HG02852 (cell line): ENCODE measurements at regions not wholly inside any gene's neighbourhood (a gene's known extent, or its start where the extent isn't known, plus 50 kb on each side); places are given as distances from the start of the nearest gene placed in this dataset.
A peak's percentile ranks its signal among the peaks of the same experiment; 100 is the strongest.
"Not testable (repeated sequence)": the region's sequence is repeated elsewhere in the genome, so short reads cannot be mapped to it uniquely, and the experiment has no call there.

Source experiments
- ATAC-seq: cut with Tn5 transposase; IDR thresholded peaks from one replicate; pipeline ENCODE4 v1.9.1; 2021; ENCODE audit warnings: mild to moderate bottlenecking, moderate library complexity; ENCODE audit not compliant: unreplicated experiment

DNA sequence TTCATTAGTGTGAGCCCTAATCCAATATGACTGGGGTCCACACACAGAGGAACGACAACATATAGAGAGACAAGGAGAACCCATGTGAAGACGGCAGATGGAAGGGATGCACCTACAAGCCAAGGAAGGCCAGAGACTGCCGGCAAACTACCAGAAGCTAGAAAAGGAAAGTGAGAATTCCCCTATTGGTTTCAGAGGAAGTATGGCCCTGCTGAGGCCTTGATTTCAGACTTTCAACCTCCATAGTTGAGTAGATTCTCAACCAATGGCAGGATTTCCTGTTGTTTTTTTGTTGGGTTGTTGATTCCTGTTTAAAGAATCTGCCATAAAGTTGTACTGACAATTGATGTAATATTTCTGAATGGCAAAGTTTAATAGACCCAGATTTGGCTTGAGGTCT is 241.5 kb downstream of the SATB2 start:
- no peak for ATAC-seq

DNA sequence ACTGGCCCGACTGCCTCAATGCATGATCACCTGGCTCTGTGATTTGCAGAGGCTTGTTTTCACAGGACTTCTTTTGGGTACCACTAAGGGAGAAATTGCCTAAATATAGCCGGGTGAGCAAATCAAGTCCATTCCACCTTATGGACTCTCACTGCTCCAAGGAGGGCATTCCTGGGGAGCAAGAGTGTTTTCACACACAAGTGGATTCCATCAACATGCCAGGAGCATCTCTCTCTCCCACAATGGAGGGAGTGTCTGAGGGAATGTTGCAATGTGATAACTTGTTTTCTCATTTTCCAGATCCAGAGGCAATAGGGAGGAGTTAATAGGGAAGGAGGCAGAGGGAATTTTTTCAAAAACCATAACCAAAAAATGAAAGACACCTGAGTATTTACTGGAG is 250.7 kb downstream of the SATB2 start:
- ATAC-seq: no peak

- ATAC-seq: no peak
Measured at GRCh38 chr2:199206536-199206935, 251.2 kb downstream of the SATB2 start.

DNA sequence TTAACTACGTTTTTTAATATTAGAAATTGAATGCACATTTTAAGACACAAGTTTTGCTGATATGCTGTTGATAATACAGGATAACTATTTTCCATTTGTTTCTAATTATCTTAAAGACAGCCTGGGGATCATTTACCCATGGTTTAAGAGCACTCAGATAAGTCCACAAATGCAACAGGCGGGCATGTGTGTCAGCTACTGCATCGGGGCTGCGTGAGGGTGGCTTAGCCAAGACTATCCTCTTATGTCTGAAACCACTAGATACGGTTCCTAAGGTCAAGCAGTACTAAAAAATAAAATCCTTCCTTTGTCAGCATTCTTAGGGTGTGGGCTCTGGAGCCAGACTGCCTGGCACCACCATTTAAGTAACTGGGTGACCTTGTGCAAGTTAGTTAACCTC is 254.8 kb downstream of the SATB2 start:
- no peak for ATAC-seq

DNA sequence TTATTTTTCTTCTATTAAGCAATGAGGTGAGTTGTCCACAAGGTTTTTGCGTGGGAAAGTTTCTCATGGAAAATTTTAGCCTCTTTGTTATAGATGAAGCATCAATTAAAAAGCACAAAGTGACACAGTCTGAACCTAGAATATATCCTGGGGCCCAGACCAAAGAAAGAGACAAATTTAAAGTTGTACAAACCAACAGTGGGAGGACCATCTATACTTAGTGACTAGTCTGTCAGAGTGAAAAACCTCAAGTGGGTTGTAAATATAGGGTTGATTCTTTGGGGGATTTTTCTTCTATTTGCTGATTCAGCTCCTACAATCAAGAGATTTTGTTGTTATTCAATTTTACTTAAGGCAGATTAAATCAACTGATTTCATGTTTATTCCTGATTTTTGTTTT is 256.2 kb downstream of the SATB2 start:
- ATAC-seq: peak; percentile 72

GRCh38 chr2:199199797-199200196 is 257.9 kb downstream of the SATB2 start:
- ATAC-seq: no peak

- ATAC-seq: no peak
Measured at GRCh38 chr2:199197448-199197847, 260.3 kb downstream of the SATB2 start.

DNA sequence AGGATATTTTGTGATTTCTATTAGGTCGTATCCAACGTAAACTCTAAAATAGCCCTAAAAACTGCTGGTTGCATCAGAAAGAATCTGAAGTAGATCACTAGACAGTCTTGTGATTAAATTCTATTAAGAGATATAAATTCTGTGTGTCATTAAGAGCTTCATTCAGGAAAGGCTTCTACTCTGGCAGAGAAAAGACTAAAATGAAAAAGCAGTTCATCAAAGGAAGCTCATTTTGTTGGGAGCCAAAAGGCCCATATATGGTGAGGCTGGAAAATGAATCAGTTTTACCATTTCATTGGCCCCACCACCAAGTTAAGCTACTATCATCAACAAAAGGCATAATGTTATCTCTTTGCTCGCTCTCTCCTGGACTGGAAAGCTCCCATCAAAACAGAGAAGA is 261.1 kb downstream of the SATB2 start:
- ATAC-seq: no peak

GRCh38 chr2:199195927-199196502 is 261.7 kb downstream of the SATB2 start:
- no peak for ATAC-seq

DNA sequence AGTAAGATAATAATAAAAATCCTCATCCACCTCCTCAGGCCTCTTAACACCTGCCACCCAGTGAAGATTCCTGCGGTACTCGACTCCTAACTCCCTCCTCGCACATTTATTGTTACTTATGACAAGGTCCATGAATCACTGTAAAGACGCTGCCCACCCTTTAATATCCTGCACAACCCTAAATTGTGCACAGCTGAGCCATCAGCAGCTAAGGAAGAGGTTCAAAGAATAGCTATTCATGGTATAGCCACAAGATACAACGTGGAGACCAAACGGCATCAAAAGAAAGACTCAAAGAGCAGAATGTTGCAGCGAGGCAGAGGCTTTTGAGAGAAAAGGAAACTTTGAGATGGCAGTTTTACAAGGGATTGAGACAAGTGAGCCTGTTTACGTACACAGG is 266.3 kb downstream of the SATB2 start:
- no peak for ATAC-seq

DNA sequence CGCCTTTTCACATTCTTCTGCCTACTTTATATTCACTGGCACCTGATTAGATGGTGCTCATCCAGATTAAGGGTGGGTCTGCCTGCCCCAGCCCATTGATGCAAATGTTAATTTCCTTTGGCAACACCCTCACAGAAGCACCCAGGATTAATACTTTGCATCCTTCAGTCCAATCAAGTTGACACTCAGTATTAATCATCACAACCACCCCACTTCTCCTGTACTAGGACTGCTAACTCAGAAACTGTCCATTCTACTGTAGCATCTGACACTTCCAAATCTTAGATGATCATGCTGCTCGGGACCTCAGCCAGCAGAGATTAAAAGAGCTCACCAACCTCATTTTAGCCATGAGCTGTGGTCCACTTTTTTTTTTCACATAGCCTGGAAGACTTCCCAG is 268.5 kb downstream of the SATB2 start:
- no peak for ATAC-seq

DNA sequence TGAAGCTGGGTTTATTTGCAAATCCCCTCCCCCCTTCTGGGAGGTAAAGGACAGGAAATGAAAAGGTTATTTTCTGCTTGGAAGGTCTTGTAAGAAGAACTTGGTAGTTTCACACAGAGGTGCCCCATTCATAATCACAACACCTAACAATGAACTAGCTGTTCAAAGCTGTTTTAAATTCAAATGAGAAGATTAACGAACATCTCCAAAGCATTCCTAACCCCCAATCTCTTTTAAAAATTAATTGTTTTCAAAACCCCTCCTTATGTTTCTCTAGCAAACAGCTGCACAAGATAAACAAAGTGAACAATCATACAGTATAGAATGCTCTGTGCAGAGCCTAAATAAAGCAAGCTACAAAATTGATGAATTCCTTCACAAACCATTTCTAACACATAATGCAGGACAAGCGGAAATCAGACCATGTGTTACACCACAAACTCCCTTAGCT is 271.4 kb downstream of the SATB2 start:
- ATAC-seq: no peak

DNA sequence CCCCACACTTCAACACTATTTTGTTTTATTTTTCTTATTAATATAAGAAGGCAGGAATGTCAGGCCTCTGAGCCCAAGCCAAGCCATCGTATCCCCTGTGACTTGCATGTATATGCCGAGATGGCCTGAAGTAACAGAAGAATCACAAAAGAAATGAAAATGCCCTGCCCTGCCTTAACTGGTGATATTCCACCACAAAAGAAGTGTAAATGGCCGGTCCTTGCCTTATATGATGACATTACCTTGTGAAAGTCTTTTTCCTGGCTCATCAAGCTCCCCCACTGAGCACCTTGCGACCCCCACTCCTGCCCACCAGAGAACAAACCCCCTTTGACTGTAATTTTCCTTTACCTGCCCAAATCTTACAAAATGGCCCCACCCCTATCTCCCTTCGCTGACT is 272.6 kb downstream of the SATB2 start:
- ATAC-seq: not testable (repeated sequence)

DNA sequence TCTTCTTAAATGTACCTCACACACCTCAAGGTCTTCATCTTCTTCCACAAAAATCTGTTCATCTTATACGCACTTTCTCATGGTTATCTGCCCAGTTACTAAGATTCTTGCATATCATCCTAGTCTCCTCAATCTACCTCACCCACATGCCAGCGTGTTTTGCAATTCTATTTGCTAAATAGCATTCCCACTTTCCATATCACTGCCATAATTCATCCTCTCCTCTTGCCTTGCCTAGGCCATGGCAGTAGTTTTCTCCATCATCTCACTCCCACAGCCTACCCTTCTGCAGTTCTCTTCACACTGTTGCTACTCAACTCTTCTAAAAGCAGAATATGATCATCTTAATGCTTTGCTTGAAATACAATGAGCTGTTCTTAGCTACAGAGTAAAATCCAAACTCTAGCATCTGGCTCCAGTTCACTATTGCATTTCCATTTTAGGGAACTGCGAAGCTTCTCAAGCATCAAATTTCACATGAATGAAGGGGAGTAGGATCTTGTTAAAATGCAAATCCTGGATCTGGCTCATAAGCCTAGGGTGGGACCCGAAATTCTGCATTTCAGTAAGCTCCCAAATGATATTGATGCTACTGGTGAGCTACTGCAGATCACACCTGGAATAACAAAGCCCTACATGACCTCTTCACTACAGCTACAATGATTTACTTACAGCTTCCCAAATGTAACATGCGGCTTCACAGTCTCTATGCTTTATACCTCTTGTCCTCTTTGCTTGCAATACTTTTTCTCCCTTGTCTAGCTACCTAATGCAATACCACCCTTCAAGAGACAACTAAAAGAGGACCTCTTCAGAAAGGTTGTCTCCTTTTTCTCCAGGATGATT is 293.9 kb downstream of the SATB2 start:
- no peak for ATAC-seq

GRCh38 chr2:199160677-199161465 is 296.9 kb downstream of the SATB2 start:
- ATAC-seq: no peak

- no peak for ATAC-seq
Measured at GRCh38 chr2:199160081-199160480, 297.7 kb downstream of the SATB2 start.

DNA sequence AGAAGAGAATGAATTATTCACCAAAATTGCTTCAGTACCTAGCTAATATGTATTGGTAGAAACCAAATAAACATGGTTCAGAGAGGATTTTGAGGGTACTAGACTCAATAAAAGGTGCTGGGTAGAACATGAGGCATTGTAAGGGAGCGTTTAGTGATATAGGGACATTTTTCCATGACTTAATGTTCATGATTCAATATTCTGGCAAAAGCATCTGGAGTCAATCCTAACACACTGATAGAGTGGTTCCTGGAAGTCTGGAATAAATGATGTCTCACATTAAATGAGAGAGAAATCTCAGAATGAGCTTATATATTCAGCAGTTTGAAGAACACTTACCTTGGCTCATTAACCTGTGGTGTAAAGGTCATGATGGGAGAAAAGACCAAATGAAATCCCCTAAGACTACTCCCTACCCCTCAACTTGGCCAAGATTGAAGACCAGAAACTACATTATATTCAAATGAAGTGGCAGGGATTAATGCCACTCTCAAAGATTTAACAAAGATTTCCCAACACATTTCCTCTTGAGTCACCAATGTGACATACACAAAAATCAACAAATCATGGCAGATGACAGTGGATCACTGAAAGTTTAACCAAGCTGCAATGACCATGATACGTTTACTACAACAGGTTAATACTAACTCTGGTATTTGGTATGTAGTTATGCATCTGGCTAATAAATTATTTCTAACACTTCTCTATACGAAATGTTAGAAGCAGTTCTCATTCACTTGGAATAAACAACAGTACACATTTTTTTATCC is 309.5 kb downstream of the SATB2 start:
- ATAC-seq: no peak

DNA sequence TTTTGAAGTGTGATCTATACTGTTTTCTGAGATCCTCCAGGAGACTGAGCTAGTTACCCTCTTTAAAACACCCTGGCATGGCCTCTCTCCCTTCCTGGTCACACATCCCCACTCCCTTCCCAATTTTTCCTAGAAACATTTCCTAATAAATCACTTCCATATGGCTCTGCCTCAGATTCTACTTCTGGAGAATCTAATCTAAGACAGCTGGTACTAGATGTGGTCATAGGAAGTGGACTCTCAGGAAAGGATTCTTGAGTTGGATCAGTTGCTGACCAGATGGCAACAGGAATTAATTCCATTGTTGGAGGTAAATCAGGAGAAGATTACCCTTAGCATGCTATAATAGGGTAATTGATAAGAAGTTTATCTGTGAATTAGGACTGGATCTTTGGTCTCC is 310.5 kb downstream of the SATB2 start:
- no peak for ATAC-seq

GRCh38 chr2:199144546-199144945 is 313.2 kb downstream of the SATB2 start:
- ATAC-seq: no peak

DNA sequence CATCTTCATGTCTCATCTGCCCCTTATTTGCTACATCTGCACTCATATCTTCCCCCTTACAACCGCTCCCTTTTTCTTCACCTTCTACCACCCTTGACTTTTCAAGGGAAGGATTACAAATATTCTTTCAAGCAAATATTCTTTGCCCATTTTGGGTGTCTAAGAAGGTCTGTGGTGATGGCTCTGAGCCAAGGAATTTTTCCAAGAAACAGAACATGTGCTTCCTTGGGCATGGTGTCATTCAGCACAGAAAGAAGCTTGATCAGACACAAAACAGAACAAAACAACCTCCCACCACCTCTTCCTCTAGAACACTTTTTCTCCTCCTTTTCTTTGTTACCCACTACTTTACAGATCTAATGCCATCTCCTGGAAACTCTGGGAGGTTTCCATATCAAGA is 313.7 kb downstream of the SATB2 start:
- no peak for ATAC-seq

DNA sequence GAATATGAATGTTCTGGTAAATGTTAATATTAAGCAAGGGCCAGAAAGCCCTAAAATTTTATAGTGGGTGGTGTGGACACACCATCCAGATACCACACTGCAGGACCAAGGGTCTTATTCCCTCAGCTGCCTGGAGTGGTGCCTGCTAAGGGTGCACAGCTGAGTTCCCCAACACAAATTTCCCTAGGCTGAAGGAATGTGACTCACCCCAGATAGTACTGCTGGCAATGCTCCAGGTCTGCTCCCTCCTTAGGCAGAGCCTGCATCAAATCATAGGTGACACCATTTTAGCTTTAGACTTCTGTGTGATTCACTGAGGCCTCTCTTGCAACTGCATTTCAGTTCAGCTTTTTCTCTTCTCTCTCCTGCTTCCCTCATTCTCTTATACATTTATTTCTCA is 321.1 kb downstream of the SATB2 start:
- no peak for ATAC-seq
